Lung (tissue), 11 donors: ENCODE measurements at regions not wholly inside any gene's neighbourhood (a gene's known extent, or its start where the extent isn't known, plus 50 kb on each side); places are given as distances from the start of the nearest gene placed in this dataset.

Source experiments
- ATAC-seq: fragments of 200-7000 bp; cut with Tn5 transposase; one replicate; pipeline ENCODE4 v1.9.1; 2020; ENCODE audit warnings: moderate number of reproducible peaks; ENCODE audit not compliant: insufficient read depth, low FRiP score
- DNase-seq, 3 donors: peaks; one replicate each; pipeline ENCODE4 v3.0.0-alpha.2; 2013 to 2017
- H3K27ac ChIP-seq, 2 donors: one replicate each; pipeline ENCODE4 v1.5.1; 2013; ENCODE audit warnings: mild to moderate bottlenecking in 2 of 2, moderate library complexity in 2 of 2, control low read depth in 1 of 2, inconsistent platforms in 1 of 2, low read depth in 1 of 2, low read length in 1 of 2
- H3K27me3 ChIP-seq, 3 donors: one replicate each; pipeline ENCODE4 v1.5.1; 2013; ENCODE audit warnings: low read length in 2 of 3; ENCODE audit not compliant: control insufficient read depth in 3 of 3, insufficient read depth in 3 of 3
- H3K36me3 ChIP-seq, 4 donors: one replicate each; pipeline ENCODE4 v1.5.1; 2013; ENCODE audit warnings: low read length in 4 of 4, mild to moderate bottlenecking in 1 of 4, moderate library complexity in 1 of 4; ENCODE audit not compliant: control insufficient read depth in 4 of 4, insufficient read depth in 4 of 4
- H3K4me1 ChIP-seq, 5 donors: one replicate each; pipeline ENCODE4 v1.5.1; 2013; ENCODE audit warnings: low read length in 5 of 5, mild to moderate bottlenecking in 2 of 5, moderate library complexity in 1 of 5; ENCODE audit not compliant: control insufficient read depth in 5 of 5, insufficient read depth in 5 of 5
- H3K4me3 ChIP-seq: one replicate; pipeline ENCODE4 v1.5.1; 2013; ENCODE audit warnings: mild to moderate bottlenecking, control low read depth, moderate library complexity
- H3K9ac ChIP-seq, 2 donors: one replicate each; pipeline ENCODE4 v1.5.1; 2013; ENCODE audit warnings: low read length in 2 of 2, control low read depth in 1 of 2; ENCODE audit not compliant: insufficient read depth in 1 of 2
- H3K9me3 ChIP-seq, 4 donors: one replicate each; pipeline ENCODE4 v1.5.1; 2013; ENCODE audit warnings: low read length in 3 of 4, mild to moderate bottlenecking in 1 of 4, moderate library complexity in 1 of 4; ENCODE audit not compliant: control insufficient read depth in 4 of 4, insufficient read depth in 3 of 4
- CTCF ChIP-seq: IDR thresholded peaks from 2 replicates; pipeline ENCODE4 v1.5.1; 2012; ENCODE audit warnings: mild to moderate bottlenecking; ENCODE audit errors: control extremely low read depth, extremely low read depth
- WGBS, 2 donors: extraction: QIAGEN DNeasy Blood & Tissue Kit; methylation state at CpG; one replicate each; pipeline ENCODE4 v1.1.7; 2013; 5-methylcytosine and 5-hydroxymethylcytosine counted together
- donor health status: control.
- donor health status: control.
- donor health status: Bipolar disorder and iron deficiency.
- donor health status: healthy.
- donor health status: DM: yes; HTN: yes; CAD: no.

- no peaks in the 10 kb centered on the region for H3K4me1 ChIP-seq
- WGBS, 2 donors = 59 to 76% methylated on average over 4 of the region's 4 CpGs
Measured at GRCh38 chr2:155748131-155748530, 584.4 kb downstream of the NR4A2 start.

GRCh38 chr2:155747531-155747930 is 585.0 kb downstream of the NR4A2 start:
- ATAC-seq = no peak
- Histone ChIP-seq H3K9me3 (no peaks in the 10 kb centered on the region), H3K27ac (no peak overlapping the region), H3K4me3 (no peak overlapping the region), H3K4me1 (no peaks in the 10 kb centered on the region), H3K27me3 (no peaks in the 10 kb centered on the region), H3K36me3 (no peaks in the 10 kb centered on the region), H3K9ac (no peak overlapping the region)
- no peak for DNase-seq
- TF ChIP-seq CTCF = no peak
- WGBS, 2 donors = 89 to 92% methylated on average over 3 of the region's 3 CpGs

More at GRCh38 chr2:155748131-155748530, 584.4 kb downstream of the NR4A2 start:
- Histone ChIP-seq H3K4me3 (no peak overlapping the region), H3K9me3 (no peaks in the 10 kb centered on the region), H3K27me3 (no peaks in the 10 kb centered on the region), H3K27ac (no peak overlapping the region), H3K36me3 (no peaks in the 10 kb centered on the region), H3K9ac (no peak overlapping the region)
- DNase-seq (no peak), ATAC-seq (no peak)
- TF ChIP-seq CTCF = no peak

GRCh38 chr2:155733091-155733853 is 599.2 kb downstream of the NR4A2 start:
- TF ChIP-seq CTCF = no peak
- H3K9ac ChIP-seq = no peak overlapping the region
- no peak for DNase-seq
- H3K36me3 ChIP-seq = no peaks in the 10 kb centered on the region
- no peak overlapping the region for H3K27ac ChIP-seq
- no peak overlapping the region for H3K4me3 ChIP-seq
- no peaks in the 10 kb centered on the region for H3K9me3 ChIP-seq
- WGBS, 2 donors = 61 to 65% methylated on average over 4 of the region's 4 CpGs
- no peaks in the 10 kb centered on the region for H3K4me1 ChIP-seq
- no peak for ATAC-seq
- no peaks in the 10 kb centered on the region for H3K27me3 ChIP-seq

- H3K9ac ChIP-seq = no peak overlapping the region
- H3K27me3 ChIP-seq = no peaks in the 10 kb centered on the region
- ATAC-seq = no peak
- H3K4me3 ChIP-seq = no peak overlapping the region
- no peaks in the 10 kb centered on the region for H3K4me1 ChIP-seq
- H3K27ac ChIP-seq = no peak overlapping the region
- no peak for TF ChIP-seq CTCF
- DNase-seq = no peak
- H3K9me3 ChIP-seq = no peaks in the 10 kb centered on the region
- WGBS, 2 donors = 82 to 88% methylated on average over 5 of the region's 5 CpGs
- no peaks in the 10 kb centered on the region for H3K36me3 ChIP-seq
Measured at GRCh38 chr2:155730804-155731203, 601.7 kb downstream of the NR4A2 start.
